Inflammatory macrophage treated with lipopolysaccharide for 4 hours (primary cell): ENCODE measurements at regions not wholly inside any gene's neighbourhood (a gene's known extent, or its start where the extent isn't known, plus 50 kb on each side); places are given as distances from the start of the nearest gene placed in this dataset.
"Not testable (repeated sequence)": the region's sequence is repeated elsewhere in the genome, so short reads cannot be mapped to it uniquely, and the experiment has no call there.

Experiments used
- DNase-seq: peaks from one replicate; pipeline ENCODE4 v3.0.0-alpha.2; 2020

GRCh38 chr9:42378418-42378815, 195.0 kb downstream of the SPATA31A6 start:
- no peak for DNase-seq

- DNase-seq: not testable (repeated sequence)
Observed at GRCh38 chr9:42379602-42380001, 196.1 kb downstream of the SPATA31A6 start.

GRCh38 chr9:42384585-42384984, 201.1 kb downstream of the SPATA31A6 start:
- DNase-seq: not testable (repeated sequence)

- DNase-seq: not testable (repeated sequence)
Observed at GRCh38 chr9:42385574-42386120, 202.2 kb downstream of the SPATA31A6 start.

- no peak for DNase-seq
Observed at GRCh38 chr9:42386477-42386876, 203.0 kb downstream of the SPATA31A6 start.

GRCh38 chr9:42388146-42388690, 204.8 kb downstream of the SPATA31A6 start:
- DNase-seq: no peak

- no peak for DNase-seq
Observed at GRCh38 chr9:42388846-42389245, 205.4 kb downstream of the SPATA31A6 start.

GRCh38 chr9:42392773-42393455, 209.5 kb downstream of the SPATA31A6 start:
- not testable (repeated sequence) for DNase-seq

GRCh38 chr9:42396318-42396717, 212.9 kb downstream of the SPATA31A6 start:
- no peak for DNase-seq

- DNase-seq: not testable (repeated sequence)
Observed at GRCh38 chr9:42397336-42397735, 213.9 kb downstream of the SPATA31A6 start.

- not testable (repeated sequence) for DNase-seq
Observed at GRCh38 chr9:42402919-42403318, 219.5 kb downstream of the SPATA31A6 start.

GRCh38 chr9:42409581-42409980, 226.1 kb downstream of the SPATA31A6 start:
- not testable (repeated sequence) for DNase-seq

GRCh38 chr9:42412354-42412753, 228.9 kb downstream of the SPATA31A6 start:
- not testable (repeated sequence) for DNase-seq

- DNase-seq: not testable (repeated sequence)
Observed at GRCh38 chr9:42414865-42415264, 231.4 kb downstream of the SPATA31A6 start.

GRCh38 chr9:42419652-42420051, 236.2 kb downstream of the SPATA31A6 start:
- DNase-seq: not testable (repeated sequence)

GRCh38 chr9:42420324-42420723, 236.9 kb downstream of the SPATA31A6 start:
- DNase-seq: peak; percentile 6

GRCh38 chr9:42421630-42422029, 238.2 kb downstream of the SPATA31A6 start:
- not testable (repeated sequence) for DNase-seq

- DNase-seq: not testable (repeated sequence)
Observed at GRCh38 chr9:42430674-42431615, 247.5 kb downstream of the SPATA31A6 start.

GRCh38 chr9:42431616-42432010, 248.2 kb downstream of the SPATA31A6 start:
- not testable (repeated sequence) for DNase-seq

- not testable (repeated sequence) for DNase-seq
Observed at GRCh38 chr9:42434844-42435714, 251.6 kb downstream of the SPATA31A6 start.

GRCh38 chr9:42435715-42436342, 252.4 kb downstream of the SPATA31A6 start:
- not testable (repeated sequence) for DNase-seq
